HL-60 (cell line): ENCODE measurements at regions not wholly inside any gene's neighbourhood (a gene's known extent, or its start where the extent isn't known, plus 50 kb on each side); places are given as distances from the start of the nearest gene placed in this dataset.

Source experiments
- POLR2AphosphoS5 ChIP-seq: IDR thresholded peaks from 2 replicates; pipeline ENCODE4 v1.6.1; 2012; ENCODE audit warnings: low read depth
- REST ChIP-seq: IDR thresholded peaks from 2 replicates; pipeline ENCODE4 v1.6.1; 2012; ENCODE audit warnings: low read depth; ENCODE audit not compliant: insufficient replicate concordance
- SPI1 ChIP-seq: IDR thresholded peaks from 2 replicates; pipeline ENCODE4 v1.6.1; 2012; ENCODE audit warnings: low read depth, mild to moderate bottlenecking, borderline replicate concordance
- TF ChIP-seq, protein P1 (sequence below): IDR thresholded peaks from one replicate; pipeline ENCODE4 v1.5.1; 2011; ENCODE audit warnings: low read length, control low read depth, inconsistent platforms; ENCODE audit not compliant: insufficient read depth

DNA sequence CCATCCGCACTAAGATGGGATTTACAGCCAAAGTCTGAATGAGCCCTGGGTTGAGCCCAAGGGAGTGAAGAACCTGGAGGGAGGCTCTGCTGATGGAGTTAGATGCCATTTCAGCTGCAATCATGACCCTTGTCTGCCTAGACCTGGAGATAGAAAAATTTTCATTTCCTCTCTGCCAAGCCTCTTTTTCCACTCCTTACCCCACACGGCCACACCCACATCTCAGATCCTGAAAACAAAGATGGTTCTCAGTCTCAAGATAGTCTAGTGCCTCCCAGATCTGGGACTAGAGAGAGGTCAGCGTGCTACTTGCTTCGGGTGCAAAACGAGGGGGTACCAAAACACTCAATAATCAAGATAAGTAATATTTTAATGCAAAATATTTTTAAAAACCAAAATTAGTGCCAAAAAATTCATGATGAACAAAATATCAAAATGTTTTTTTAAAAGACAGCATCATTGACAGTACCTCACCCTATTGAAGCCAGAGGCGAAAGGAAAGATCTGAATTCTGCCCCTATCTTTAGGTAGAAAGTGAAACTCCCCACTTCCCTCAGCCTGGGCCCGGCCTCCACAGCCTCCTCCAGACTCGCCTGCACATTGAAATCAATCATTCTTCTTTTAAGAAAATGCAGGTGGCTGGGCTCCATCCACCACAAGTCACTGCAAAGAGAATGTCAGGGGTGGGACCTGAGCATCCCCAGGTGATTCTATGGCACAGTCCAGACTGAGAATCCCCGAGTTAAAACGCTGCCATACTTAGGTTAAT, 57.8 kb upstream of the GPR45 start:
- TF ChIP-seq, protein P1, sequence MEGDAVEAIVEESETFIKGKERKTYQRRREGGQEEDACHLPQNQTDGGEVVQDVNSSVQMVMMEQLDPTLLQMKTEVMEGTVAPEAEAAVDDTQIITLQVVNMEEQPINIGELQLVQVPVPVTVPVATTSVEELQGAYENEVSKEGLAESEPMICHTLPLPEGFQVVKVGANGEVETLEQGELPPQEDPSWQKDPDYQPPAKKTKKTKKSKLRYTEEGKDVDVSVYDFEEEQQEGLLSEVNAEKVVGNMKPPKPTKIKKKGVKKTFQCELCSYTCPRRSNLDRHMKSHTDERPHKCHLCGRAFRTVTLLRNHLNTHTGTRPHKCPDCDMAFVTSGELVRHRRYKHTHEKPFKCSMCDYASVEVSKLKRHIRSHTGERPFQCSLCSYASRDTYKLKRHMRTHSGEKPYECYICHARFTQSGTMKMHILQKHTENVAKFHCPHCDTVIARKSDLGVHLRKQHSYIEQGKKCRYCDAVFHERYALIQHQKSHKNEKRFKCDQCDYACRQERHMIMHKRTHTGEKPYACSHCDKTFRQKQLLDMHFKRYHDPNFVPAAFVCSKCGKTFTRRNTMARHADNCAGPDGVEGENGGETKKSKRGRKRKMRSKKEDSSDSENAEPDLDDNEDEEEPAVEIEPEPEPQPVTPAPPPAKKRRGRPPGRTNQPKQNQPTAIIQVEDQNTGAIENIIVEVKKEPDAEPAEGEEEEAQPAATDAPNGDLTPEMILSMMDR = no peak
- TF ChIP-seq REST (no peak), SPI1 (no peak), POLR2AphosphoS5 (no peak)
